AG09309 (cell line): ENCODE measurements at regions not wholly inside any gene's neighbourhood (a gene's known extent, or its start where the extent isn't known, plus 50 kb on each side); places are given as distances from the start of the nearest gene placed in this dataset.

Source experiments
- DNase-seq: peaks from one replicate; pipeline ENCODE4 v3.0.0-alpha.2; 2010; ENCODE audit warnings: low read depth
- H3K4me3 ChIP-seq: 2 replicates; pipeline ENCODE4 v1.5.1; 2011; ENCODE audit warnings: mild to moderate bottlenecking, low read depth, low read length, moderate library complexity; ENCODE audit not compliant: control insufficient read depth
- CTCF ChIP-seq: IDR thresholded peaks from 2 replicates; pipeline ENCODE4 v1.5.1; 2011; ENCODE audit warnings: mild to moderate bottlenecking, low read depth, low read length, inconsistent platforms; ENCODE audit not compliant: insufficient read depth, control insufficient read depth; ENCODE audit errors: missing control alignments

GRCh38 chr4:145427991-145428390 lies 53.7 kb upstream of the SMAD1 start:
- TF ChIP-seq CTCF: no peak
- H3K4me3 ChIP-seq: no peak overlapping the region
- no peak for DNase-seq

- H3K4me3 ChIP-seq: no peak overlapping the region
- no peak for TF ChIP-seq CTCF
- no peak for DNase-seq
These were observed 54.4 kb upstream of the SMAD1 start for GRCh38 chr4:145427221-145427620.

- no peak for DNase-seq
- no peak overlapping the region for H3K4me3 ChIP-seq
- no peak for TF ChIP-seq CTCF
These were observed 58.5 kb upstream of the SMAD1 start for GRCh38 chr4:145423017-145423708.

GRCh38 chr4:145420595-145421214 lies 60.9 kb upstream of the SMAD1 start:
- TF ChIP-seq CTCF: no peak
- no peak for DNase-seq
- no peak overlapping the region for H3K4me3 ChIP-seq

- no peak for TF ChIP-seq CTCF
- DNase-seq: no peak
- no peak overlapping the region for H3K4me3 ChIP-seq
These were observed 62.9 kb upstream of the SMAD1 start for GRCh38 chr4:145418739-145419138.

GRCh38 chr4:145417348-145418130 lies 64.1 kb upstream of the SMAD1 start:
- TF ChIP-seq CTCF: no peak
- no peak overlapping the region for H3K4me3 ChIP-seq
- no peak for DNase-seq
